Gastrocnemius medialis (tissue), 4 donors: ENCODE measurements at regions not wholly inside any gene's neighbourhood (a gene's known extent, or its start where the extent isn't known, plus 50 kb on each side); places are given as distances from the start of the nearest gene placed in this dataset.

ENCODE experiments used
- POLR2A ChIP-seq, 2 donors: fragments of 450-650 bp; IDR thresholded peaks; one replicate each; pipeline ENCODE4 v1.6.1; 2017; ENCODE audit warnings: antibody characterized with exemption in 2 of 2, mild to moderate bottlenecking in 2 of 2, moderate library complexity in 2 of 2
- TF ChIP-seq, protein P1 (sequence below), 5 experiments: fragments of 450-650 bp in 3 of 5; fragments of 200-600 bp in 2 of 5; sonication (generic) in 2 of 5; IDR thresholded peaks in 4 of 5; conservative IDR thresholded peaks in 1 of 5; 1 replicate in 4 of 5; 2 replicates in 1 of 5; pipeline ENCODE4 v1.5.1; 2016 to 2019; ENCODE audit warnings: antibody characterized with exemption in 5 of 5, mild to moderate bottlenecking in 3 of 5, moderate library complexity in 3 of 5

DNA sequence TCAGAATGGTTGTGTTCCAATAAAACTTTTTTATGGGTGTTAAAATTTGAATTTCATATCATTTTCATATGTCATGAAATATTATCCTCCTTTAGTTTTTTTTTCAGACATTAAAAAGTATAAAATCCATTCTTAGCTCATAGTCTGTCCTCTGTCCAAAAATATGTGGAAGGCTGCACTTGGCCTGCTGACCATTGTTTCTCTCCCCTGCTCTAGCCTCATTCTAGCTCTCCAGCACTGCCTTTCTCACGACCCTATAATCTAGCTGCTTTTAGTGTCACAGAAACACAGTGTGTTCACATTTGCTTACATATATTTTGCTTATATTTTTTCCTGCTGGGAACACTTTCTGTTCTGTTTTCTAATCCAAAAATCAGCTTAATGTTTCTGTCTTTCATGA, 165.0 kb upstream of the ANK2 start:
- no peak for TF ChIP-seq POLR2A (IDR thresholded peaks at IDR 0.05)
- TF ChIP-seq, protein P1, sequence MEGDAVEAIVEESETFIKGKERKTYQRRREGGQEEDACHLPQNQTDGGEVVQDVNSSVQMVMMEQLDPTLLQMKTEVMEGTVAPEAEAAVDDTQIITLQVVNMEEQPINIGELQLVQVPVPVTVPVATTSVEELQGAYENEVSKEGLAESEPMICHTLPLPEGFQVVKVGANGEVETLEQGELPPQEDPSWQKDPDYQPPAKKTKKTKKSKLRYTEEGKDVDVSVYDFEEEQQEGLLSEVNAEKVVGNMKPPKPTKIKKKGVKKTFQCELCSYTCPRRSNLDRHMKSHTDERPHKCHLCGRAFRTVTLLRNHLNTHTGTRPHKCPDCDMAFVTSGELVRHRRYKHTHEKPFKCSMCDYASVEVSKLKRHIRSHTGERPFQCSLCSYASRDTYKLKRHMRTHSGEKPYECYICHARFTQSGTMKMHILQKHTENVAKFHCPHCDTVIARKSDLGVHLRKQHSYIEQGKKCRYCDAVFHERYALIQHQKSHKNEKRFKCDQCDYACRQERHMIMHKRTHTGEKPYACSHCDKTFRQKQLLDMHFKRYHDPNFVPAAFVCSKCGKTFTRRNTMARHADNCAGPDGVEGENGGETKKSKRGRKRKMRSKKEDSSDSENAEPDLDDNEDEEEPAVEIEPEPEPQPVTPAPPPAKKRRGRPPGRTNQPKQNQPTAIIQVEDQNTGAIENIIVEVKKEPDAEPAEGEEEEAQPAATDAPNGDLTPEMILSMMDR (IDR thresholded peaks at IDR 0.05 in 4 of 5, conservative IDR thresholded peaks at IDR 0.05 in 1 of 5): no peak
